ENCODE measurements at regions not wholly inside any gene's neighbourhood (a gene's known extent, or its start where the extent isn't known, plus 50 kb on each side); places are given as distances from the start of the nearest gene placed in this dataset.

DNA sequence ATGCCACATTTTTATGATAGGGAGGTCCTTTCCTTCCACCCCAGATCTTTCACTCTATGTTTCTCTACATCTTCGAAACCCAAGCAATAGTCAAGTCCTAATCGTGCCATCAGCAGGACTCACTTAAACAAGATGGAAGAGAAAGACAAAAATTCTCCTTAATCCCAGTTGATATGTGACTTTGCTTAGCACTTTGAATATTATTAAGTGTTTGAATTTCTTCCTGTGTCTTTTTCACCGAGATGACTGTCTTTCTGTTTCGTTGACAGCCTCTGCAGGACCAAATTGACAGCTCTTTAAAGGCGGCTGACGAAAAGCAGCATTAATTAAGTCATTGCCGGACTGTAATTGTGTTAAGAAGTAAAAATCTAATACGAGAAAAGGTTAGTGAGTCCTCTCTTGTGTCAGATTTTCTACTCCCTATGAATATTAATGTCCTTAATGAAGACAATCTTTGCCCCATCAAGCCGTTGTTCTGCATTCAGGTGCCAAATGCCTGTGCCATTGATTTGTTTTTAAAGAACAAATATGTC is 208.8 kb upstream of the TSHZ2 start:
- Mint-ChIP-seq H3K36me3 (no peaks in the 10 kb centered on the region), H3K9me3 (peaks cover 0 to 2% of the 10 kb centered on the region in 2 donors), H3K4me1 (no peaks in the 10 kb centered on the region), H3K27ac (no peak overlapping the region), H3K27me3 (no peaks in the 10 kb centered on the region), H3K4me3 (no peak overlapping the region)
- DNase-seq (no peak), ATAC-seq (replicated peaks) (no peak)

DNA sequence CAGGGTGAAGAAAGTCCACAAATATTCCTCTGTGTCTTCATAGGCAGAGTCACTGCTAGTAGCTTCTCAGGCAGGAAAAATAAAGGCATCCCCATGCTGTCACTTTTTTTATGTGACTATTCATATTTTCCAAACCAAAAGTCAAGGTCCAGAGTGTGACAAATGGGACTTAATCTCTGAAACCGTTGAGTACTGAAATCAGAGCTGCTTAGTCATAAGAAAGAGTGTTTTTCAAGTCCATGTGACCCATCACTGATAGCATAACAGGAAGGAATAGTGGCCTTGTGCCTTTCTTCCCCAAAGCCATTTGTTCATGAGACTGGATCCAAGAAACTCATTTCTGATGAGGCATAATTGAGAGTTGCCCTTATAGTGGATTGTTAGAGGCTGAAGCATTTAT is 210.3 kb upstream of the TSHZ2 start:
- no peaks in the 10 kb centered on the region for H3K4me1 Mint-ChIP-seq
- no peaks in the 10 kb centered on the region for H3K36me3 Mint-ChIP-seq
- H3K27me3 Mint-ChIP-seq = no peaks in the 10 kb centered on the region
- no peak overlapping the region for H3K27ac Mint-ChIP-seq
- DNase-seq = no peak
- H3K4me3 Mint-ChIP-seq = no peak overlapping the region
- ATAC-seq (replicated peaks) = no peak
- peaks cover 0 to 2% of the 10 kb centered on the region in 2 donors for H3K9me3 Mint-ChIP-seq

DNA sequence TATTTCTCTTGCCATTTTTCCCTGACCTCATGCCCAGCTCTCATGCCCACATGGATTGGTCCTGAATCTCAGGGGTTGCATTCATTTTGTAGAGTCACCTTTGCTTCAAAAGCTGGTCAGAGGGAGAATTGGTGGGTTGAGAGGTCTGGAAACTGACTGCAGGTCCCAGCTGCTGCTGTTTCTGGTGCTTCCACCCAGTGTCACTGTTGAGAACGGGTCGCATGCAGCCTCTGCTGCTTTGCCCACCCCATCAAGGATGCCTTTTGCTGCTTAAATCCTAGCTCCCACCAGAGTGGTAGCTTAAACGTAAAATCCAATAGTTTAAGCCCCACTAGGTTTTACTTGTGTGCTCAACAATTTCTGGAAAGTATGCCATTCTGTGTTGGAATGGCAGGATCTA is 211.4 kb upstream of the TSHZ2 start:
- Mint-ChIP-seq H3K4me1 (no peaks in the 10 kb centered on the region), H3K27me3 (no peaks in the 10 kb centered on the region), H3K4me3 (no peak overlapping the region), H3K27ac (no peak overlapping the region), H3K9me3 (peaks cover 0 to 2% of the 10 kb centered on the region in 2 donors), H3K36me3 (no peaks in the 10 kb centered on the region)
- ATAC-seq (replicated peaks) (no peak), DNase-seq (no peak)

DNA sequence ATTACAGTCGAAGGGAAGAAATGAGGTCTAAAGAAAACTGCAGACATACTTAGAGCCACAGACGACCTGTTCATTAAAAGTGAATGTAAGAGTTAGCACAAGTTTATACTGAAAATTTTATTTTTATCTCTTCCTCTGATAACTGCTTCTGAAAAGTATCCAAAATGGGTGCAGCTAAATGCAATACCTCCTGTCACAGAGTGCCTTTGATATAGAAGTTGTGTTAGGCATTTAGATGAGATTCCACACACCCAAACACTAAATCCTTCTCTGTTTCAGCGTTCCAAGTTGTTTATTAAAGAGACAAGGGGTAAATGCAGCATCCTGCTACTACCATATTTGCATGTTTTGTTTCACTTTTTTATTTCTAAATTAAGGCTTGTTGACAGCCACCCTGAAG is 214.7 kb upstream of the TSHZ2 start:
- no peaks in the 10 kb centered on the region for H3K36me3 Mint-ChIP-seq
- no peaks in the 10 kb centered on the region for H3K27me3 Mint-ChIP-seq
- DNase-seq = no peak
- H3K9me3 Mint-ChIP-seq = peaks cover 3% of the 10 kb centered on the region in 2 donors
- no peak for ATAC-seq (replicated peaks)
- no peaks in the 10 kb centered on the region for H3K4me1 Mint-ChIP-seq
- H3K27ac Mint-ChIP-seq = no peak overlapping the region
- no peak overlapping the region for H3K4me3 Mint-ChIP-seq

- peaks cover 3% of the 10 kb centered on the region in 2 donors for H3K9me3 Mint-ChIP-seq
Measured at GRCh38 chr20:52755744-52756143, 216.4 kb upstream of the TSHZ2 start.

GRCh38 chr20:52754366-52754765 is 217.8 kb upstream of the TSHZ2 start:
- H3K27me3 Mint-ChIP-seq = no peaks in the 10 kb centered on the region
- H3K36me3 Mint-ChIP-seq = no peaks in the 10 kb centered on the region
- ATAC-seq (replicated peaks) (no peak), DNase-seq (no peak)
- H3K4me1 Mint-ChIP-seq = no peaks in the 10 kb centered on the region
- H3K27ac Mint-ChIP-seq = no peak overlapping the region
- peaks cover 3% of the 10 kb centered on the region in 2 donors for H3K9me3 Mint-ChIP-seq
- no peak overlapping the region for H3K4me3 Mint-ChIP-seq

More at GRCh38 chr20:52755744-52756143, 216.4 kb upstream of the TSHZ2 start:
- H3K27me3 Mint-ChIP-seq = no peaks in the 10 kb centered on the region
- ATAC-seq (replicated peaks) = no peak
- H3K4me3 Mint-ChIP-seq = no peak overlapping the region
- H3K4me1 Mint-ChIP-seq = no peaks in the 10 kb centered on the region
- no peak for DNase-seq
- H3K27ac Mint-ChIP-seq = no peak overlapping the region
- no peaks in the 10 kb centered on the region for H3K36me3 Mint-ChIP-seq

GRCh38 chr20:52752023-52752422 is 220.1 kb upstream of the TSHZ2 start:
- Mint-ChIP-seq H3K4me3 (no peak overlapping the region), H3K36me3 (no peaks in the 10 kb centered on the region), H3K27me3 (no peaks in the 10 kb centered on the region), H3K9me3 (peaks cover 3% of the 10 kb centered on the region in 2 donors), H3K4me1 (no peaks in the 10 kb centered on the region), H3K27ac (no peak overlapping the region)
- no peak for DNase-seq
- no peak for ATAC-seq (replicated peaks)

- H3K4me1 Mint-ChIP-seq = no peaks in the 10 kb centered on the region
Measured at GRCh38 chr20:52751571-52751970, 220.6 kb upstream of the TSHZ2 start.

GRCh38 chr20:52749938-52750337 is 222.2 kb upstream of the TSHZ2 start:
- DNase-seq (no peak), ATAC-seq (replicated peaks) (no peak)
- peaks cover 3% of the 10 kb centered on the region in 2 donors for H3K9me3 Mint-ChIP-seq
- no peak overlapping the region for H3K4me3 Mint-ChIP-seq
- H3K36me3 Mint-ChIP-seq = no peaks in the 10 kb centered on the region
- peaks cover 0 to 5% of the 10 kb centered on the region in 2 donors for H3K27me3 Mint-ChIP-seq
- no peak overlapping the region for H3K27ac Mint-ChIP-seq
- H3K4me1 Mint-ChIP-seq = no peaks in the 10 kb centered on the region

More at GRCh38 chr20:52751571-52751970, 220.6 kb upstream of the TSHZ2 start:
- no peak for DNase-seq
- no peaks in the 10 kb centered on the region for H3K36me3 Mint-ChIP-seq
- H3K4me3 Mint-ChIP-seq = no peak overlapping the region
- H3K27me3 Mint-ChIP-seq = no peaks in the 10 kb centered on the region
- ATAC-seq (replicated peaks) = no peak
- H3K9me3 Mint-ChIP-seq = peaks cover 3% of the 10 kb centered on the region in 2 donors
- no peak overlapping the region for H3K27ac Mint-ChIP-seq

GRCh38 chr20:52748990-52749389 is 223.2 kb upstream of the TSHZ2 start:
- Mint-ChIP-seq H3K27ac (no peak overlapping the region), H3K9me3 (peaks cover 0 to 1% of the 10 kb centered on the region in 2 donors), H3K36me3 (no peaks in the 10 kb centered on the region), H3K4me3 (no peak overlapping the region), H3K27me3 (peaks cover 0 to 5% of the 10 kb centered on the region in 2 donors), H3K4me1 (no peaks in the 10 kb centered on the region)
- ATAC-seq (replicated peaks) (no peak), DNase-seq (no peak)

DNA sequence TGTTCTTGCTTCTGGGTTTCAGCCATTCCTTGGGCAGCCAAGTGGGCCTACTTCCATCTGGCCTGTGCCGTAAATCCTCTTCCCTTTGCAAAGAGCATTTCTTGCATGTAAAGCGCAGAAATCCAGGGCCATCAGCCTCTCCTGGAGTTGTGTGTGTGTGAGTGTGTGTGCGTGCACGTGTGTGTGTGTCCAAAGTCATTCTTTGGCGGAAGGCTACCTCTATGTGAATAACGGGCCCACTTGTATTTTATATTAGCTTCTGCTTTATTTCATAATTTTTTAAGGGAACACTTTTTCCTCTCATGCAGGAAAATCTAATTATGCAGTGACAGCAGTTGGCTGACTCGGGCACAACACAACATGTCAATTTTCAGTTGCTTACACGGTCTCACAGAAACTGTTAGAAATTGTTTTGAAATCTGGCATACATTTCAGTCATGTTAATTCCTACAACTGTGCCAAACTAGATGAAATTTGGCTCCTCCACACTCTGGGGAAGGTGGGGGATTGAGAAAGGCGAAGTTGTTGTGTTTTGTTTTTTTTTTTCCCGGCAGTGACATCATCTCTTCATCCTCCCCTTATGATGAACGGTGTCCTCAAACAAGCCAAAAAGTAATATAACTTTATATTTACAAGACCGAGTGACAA is 223.7 kb upstream of the TSHZ2 start:
- ATAC-seq (replicated peaks) = no peak
- no peak overlapping the region for H3K4me3 Mint-ChIP-seq
- peaks cover 0 to 1% of the 10 kb centered on the region in 2 donors for H3K9me3 Mint-ChIP-seq
- no peaks in the 10 kb centered on the region for H3K36me3 Mint-ChIP-seq
- peaks cover 5% of the 10 kb centered on the region in 2 donors for H3K27me3 Mint-ChIP-seq
- no peak for DNase-seq
- H3K27ac Mint-ChIP-seq = no peak overlapping the region
- H3K4me1 Mint-ChIP-seq = no peaks in the 10 kb centered on the region

- Mint-ChIP-seq H3K4me1 (no peaks in the 10 kb centered on the region), H3K27ac (no peak overlapping the region), H3K9me3 (peaks cover 0 to 1% of the 10 kb centered on the region in 2 donors), H3K27me3 (peaks cover 5 to 6% of the 10 kb centered on the region in 2 donors), H3K4me3 (no peak overlapping the region), H3K36me3 (no peaks in the 10 kb centered on the region)
- no peak for ATAC-seq (replicated peaks)
- no peak for DNase-seq
Measured at GRCh38 chr20:52747845-52748284, 224.3 kb upstream of the TSHZ2 start.

GRCh38 chr20:52746770-52747169 is 225.4 kb upstream of the TSHZ2 start:
- Mint-ChIP-seq H3K36me3 (no peaks in the 10 kb centered on the region), H3K4me3 (no peak overlapping the region), H3K9me3 (peaks cover 0 to 1% of the 10 kb centered on the region in 2 donors), H3K4me1 (no peaks in the 10 kb centered on the region), H3K27ac (no peak overlapping the region), H3K27me3 (peaks cover 5 to 6% of the 10 kb centered on the region in 2 donors)
- DNase-seq = no peak
- ATAC-seq (replicated peaks) = no peak

GRCh38 chr20:52746190-52746589 is 226.0 kb upstream of the TSHZ2 start:
- Mint-ChIP-seq H3K4me3 (no peak overlapping the region), H3K4me1 (no peaks in the 10 kb centered on the region), H3K36me3 (no peaks in the 10 kb centered on the region), H3K27me3 (peaks cover 5 to 6% of the 10 kb centered on the region in 2 donors), H3K9me3 (peaks cover 0 to 1% of the 10 kb centered on the region in 2 donors), H3K27ac (no peak overlapping the region)
- no peak for ATAC-seq (replicated peaks)
- DNase-seq = no peak

DNA sequence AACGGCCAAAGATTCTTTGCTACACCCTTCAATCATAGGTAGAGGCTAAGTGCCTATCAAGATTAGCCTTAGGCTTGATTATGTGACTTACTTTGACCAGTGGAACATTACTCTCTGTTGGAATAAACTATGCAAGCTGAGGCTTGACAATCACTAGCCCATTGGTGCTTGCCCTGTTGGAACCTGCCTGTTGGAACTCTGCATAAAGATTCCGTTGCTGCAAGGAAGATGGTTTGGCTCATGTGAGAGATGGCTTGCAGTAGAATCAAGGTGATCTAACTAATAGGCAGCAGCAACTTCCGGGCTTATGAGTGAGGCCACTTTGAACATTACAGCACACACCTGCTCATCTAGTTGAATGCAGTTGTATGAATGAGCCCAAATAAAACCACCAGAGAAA is 227.7 kb upstream of the TSHZ2 start:
- no peak for DNase-seq
- H3K9me3 Mint-ChIP-seq = no peaks in the 10 kb centered on the region
- no peaks in the 10 kb centered on the region for H3K36me3 Mint-ChIP-seq
- no peaks in the 10 kb centered on the region for H3K4me1 Mint-ChIP-seq
- no peak overlapping the region for H3K27ac Mint-ChIP-seq
- no peak for ATAC-seq (replicated peaks)
- peaks cover 5 to 6% of the 10 kb centered on the region in 2 donors for H3K27me3 Mint-ChIP-seq
- H3K4me3 Mint-ChIP-seq = no peak overlapping the region
